RWPE1 (cell line): ENCODE measurements at regions not wholly inside any gene's neighbourhood (a gene's known extent, or its start where the extent isn't known, plus 50 kb on each side); places are given as distances from the start of the nearest gene placed in this dataset.
"Not testable (repeated sequence)": the region's sequence is repeated elsewhere in the genome, so short reads cannot be mapped to it uniquely, and the experiment has no call there.

ENCODE experiments used
- CTCF ChIA-PET: fragments of 350-600 bp; sonication (Branson Sonifier 250); formaldehyde crosslinking; extraction: SDS; loops from one replicate; lab custom pipeline; 2021; lab: Yijun Ruan, JAX
- POLR2A ChIA-PET: fragments of 400-600 bp; formaldehyde crosslinking; extraction: SDS; loops from one replicate; lab custom pipeline; 2020; ENCODE audit warnings: antibody characterized with exemption; ENCODE audit not compliant: low non-redundant PET; lab: Yijun Ruan, JAX
- DNase-seq: peaks from one replicate; pipeline ENCODE4 v3.0.0; 2012; ENCODE audit warnings: low spot score
- H3K27ac ChIP-seq: fragments of 450-650 bp; 2 replicates; pipeline ENCODE4 v1.5.1; 2017
- TF ChIP-seq, protein P1 (sequence below): fragments of 450-650 bp; conservative IDR thresholded peaks from 2 replicates; pipeline ENCODE4 v1.5.1; 2017; ENCODE audit warnings: low read depth, mild to moderate bottlenecking

DNA sequence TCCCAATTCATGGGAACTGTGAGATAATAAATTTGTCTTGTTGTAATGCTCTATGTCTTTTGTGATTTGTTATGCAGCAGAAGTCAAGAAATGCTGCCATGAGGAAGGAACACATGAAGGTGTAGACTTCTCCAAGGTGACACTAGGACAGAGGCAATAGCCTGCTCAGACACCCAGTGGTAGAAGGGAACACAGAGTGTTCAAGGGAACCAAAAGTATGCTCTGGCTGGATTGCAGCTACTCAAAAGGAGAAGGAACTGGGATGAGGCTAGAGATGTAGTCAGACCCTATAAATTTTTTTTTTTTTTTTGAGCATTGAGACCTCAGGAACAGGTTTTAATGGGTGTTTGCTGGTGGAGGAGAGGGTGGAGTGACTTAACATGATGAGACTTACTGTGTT is 232.5 kb downstream of the PARP8 start:
- TF ChIP-seq, protein P1, sequence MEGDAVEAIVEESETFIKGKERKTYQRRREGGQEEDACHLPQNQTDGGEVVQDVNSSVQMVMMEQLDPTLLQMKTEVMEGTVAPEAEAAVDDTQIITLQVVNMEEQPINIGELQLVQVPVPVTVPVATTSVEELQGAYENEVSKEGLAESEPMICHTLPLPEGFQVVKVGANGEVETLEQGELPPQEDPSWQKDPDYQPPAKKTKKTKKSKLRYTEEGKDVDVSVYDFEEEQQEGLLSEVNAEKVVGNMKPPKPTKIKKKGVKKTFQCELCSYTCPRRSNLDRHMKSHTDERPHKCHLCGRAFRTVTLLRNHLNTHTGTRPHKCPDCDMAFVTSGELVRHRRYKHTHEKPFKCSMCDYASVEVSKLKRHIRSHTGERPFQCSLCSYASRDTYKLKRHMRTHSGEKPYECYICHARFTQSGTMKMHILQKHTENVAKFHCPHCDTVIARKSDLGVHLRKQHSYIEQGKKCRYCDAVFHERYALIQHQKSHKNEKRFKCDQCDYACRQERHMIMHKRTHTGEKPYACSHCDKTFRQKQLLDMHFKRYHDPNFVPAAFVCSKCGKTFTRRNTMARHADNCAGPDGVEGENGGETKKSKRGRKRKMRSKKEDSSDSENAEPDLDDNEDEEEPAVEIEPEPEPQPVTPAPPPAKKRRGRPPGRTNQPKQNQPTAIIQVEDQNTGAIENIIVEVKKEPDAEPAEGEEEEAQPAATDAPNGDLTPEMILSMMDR, result no peak
- no peak for DNase-seq
- H3K27ac ChIP-seq, result no peak overlapping the region
- POLR2A ChIA-PET, result no interaction called here
- CTCF ChIA-PET, result no interaction called here

DNA sequence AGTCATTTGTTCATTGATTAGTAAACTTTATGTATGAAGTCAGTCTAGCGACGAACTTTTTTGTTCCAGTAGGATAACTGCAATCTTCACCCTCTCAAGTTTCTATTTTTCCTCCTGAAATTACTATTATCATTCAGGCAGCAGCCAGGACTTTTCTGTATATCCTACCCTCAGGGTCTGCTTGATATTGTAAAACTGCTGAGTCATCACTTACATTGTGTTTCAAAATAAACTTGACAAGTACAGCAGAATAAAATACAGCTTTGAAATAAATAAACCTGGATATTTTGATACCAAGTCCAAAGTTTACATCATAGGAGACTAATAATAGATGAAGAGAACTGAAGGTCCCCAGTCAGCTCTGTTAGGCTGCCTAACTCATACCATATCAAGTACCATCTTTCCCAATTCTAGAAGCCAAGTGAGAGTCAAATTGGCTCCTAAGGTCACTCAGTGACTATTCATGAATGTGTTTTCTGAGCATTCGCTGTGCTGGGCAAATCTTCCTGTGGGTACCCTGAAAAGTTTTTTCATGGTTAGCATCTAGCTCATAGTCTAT is 234.6 kb downstream of the PARP8 start:
- ChIA-PET CTCF (no interaction called here), POLR2A (no interaction called here)
- TF ChIP-seq, protein P1, result no peak
- H3K27ac ChIP-seq, result no peak overlapping the region
- DNase-seq, result no peak

DNA sequence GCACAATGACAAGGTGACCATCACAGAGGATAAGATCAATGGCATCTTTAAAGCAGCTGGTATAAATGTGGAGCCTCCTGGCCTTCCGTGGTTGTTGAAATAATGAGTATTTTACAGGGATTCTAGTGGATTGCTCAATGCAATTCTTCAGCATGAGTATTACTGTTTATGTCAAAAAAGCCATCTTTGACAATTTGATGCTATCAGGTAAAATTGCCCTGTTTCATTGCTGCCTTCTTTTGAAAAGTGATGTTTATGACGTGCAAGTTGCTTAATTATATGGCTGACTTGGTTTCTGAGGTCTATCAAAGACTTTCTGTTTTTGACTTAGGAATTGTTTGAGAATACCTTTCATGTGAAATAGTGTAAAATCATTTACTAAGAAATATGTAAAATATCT is 237.2 kb downstream of the PARP8 start:
- TF ChIP-seq, protein P1, result no peak
- CTCF ChIA-PET, result interaction anchor here (0.7 kb wide), 1 partner anchor 1662 kb away, joined by 3 read pairs; no protein-coding TSS in a partner anchor
- DNase-seq, result no peak
- POLR2A ChIA-PET, result no interaction called here
- no peak overlapping the region for H3K27ac ChIP-seq

DNA sequence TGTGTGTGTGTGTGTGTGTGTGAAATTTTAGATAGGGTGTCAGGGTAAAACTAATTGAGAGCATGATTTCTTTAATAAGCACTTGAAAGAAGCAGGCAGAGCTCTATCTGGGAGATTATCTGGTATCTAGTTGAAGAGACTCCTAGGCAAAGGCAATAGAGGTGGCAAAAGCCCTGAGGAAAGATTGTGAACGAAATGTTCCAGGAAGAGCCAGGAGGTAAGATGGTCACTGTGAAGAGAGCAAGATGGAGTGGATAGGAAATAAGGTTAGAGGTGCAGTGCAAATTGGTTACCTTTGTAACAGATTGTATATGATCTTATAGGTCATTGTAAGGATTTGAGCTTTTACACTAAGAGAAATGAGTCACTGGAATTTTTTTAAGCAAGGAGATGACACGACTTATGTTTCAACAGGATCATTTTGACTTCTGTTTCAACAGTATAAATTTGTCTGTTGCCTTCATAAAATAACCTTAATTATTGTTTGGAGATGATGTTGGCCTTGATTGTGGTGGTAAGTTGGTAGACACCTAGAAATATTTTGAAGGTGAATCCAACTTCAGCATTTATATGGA is 239.6 kb downstream of the PARP8 start:
- POLR2A ChIA-PET, result no interaction called here
- no peak overlapping the region for H3K27ac ChIP-seq
- no peak for DNase-seq
- TF ChIP-seq, protein P1, result no peak
- CTCF ChIA-PET, result no interaction called here

DNA sequence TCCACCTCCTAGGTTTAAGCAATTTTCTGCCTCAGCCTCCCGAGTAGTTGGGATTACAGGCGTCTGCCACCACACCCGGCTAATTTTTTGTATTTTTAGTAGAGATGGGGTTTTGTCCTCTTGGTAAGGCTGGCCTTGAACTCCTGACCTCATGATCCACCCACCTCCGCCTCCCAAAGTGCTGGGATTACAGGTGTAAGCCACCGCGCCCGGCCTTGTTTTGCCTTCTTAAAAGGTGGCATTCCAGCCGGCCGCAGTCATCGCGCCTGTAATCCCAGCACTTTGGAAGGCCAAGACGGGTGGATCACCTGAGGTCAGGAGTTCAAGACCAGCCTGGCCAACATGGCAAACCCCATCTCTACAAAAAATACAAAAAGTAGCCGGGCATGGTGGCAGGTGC is 253.7 kb downstream of the PARP8 start:
- DNase-seq, H3K27ac ChIP-seq, POLR2A ChIA-PET, CTCF ChIA-PET: not testable (repeated sequence)

DNA sequence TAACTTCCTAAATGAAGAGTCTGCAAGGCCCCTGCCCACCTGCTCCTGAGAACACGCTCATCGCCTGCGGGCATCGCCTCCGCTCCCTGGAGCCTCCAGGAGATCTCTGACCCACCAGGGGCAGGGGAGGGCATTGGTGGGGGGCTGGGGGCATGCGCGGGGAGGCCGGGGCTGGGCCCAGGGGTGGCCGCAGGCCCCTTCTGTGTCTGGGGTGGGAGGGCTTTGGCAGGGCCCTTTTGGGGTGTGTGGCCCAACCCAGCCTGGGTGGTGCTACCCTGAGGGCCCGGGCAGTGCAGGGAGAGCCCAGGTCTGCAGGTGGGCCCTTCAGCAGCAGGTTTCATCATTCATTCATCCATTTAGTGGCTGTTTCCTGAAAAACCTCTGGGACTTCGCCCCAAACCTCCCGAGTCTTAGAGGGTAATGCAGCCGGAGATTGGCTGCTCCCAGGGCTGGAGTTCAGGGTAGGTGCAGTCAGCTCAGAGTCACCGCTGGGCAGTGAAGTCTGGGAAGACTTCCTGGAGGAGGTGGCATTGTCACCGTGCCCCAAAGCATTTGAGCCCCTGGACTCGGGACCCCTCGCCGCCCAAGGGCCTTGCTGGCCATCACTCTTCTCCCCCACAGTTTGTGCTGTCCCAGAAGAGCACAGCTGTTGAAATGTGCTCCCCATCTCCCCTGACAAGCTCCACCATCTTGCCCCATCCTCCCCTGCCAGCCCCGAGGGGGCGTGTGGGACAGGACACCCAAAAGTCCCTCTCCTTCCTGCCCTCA is 255.1 kb downstream of the PARP8 start:
- H3K27ac ChIP-seq, result no peak overlapping the region
- no peak for DNase-seq
- POLR2A ChIA-PET, result no interaction called here
- CTCF ChIA-PET, result interaction anchor here (0.5 to 0.6 kb wide), 2 partner anchors 255 to 581 kb away, joined by 3 to 4 read pairs; no protein-coding TSS in a partner anchor
- TF ChIP-seq, protein P1, result no peak
